ENCODE measurements at regions not wholly inside any gene's neighbourhood (a gene's known extent, or its start where the extent isn't known, plus 50 kb on each side); places are given as distances from the start of the nearest gene placed in this dataset.
"Not testable (repeated sequence)": the region's sequence is repeated elsewhere in the genome, so short reads cannot be mapped to it uniquely, and the experiment has no call there.

- no peak for DNase-seq
These were observed 672.0 kb downstream of the PLOD2 start for GRCh38 chr3:145489011-145489410.

DNA sequence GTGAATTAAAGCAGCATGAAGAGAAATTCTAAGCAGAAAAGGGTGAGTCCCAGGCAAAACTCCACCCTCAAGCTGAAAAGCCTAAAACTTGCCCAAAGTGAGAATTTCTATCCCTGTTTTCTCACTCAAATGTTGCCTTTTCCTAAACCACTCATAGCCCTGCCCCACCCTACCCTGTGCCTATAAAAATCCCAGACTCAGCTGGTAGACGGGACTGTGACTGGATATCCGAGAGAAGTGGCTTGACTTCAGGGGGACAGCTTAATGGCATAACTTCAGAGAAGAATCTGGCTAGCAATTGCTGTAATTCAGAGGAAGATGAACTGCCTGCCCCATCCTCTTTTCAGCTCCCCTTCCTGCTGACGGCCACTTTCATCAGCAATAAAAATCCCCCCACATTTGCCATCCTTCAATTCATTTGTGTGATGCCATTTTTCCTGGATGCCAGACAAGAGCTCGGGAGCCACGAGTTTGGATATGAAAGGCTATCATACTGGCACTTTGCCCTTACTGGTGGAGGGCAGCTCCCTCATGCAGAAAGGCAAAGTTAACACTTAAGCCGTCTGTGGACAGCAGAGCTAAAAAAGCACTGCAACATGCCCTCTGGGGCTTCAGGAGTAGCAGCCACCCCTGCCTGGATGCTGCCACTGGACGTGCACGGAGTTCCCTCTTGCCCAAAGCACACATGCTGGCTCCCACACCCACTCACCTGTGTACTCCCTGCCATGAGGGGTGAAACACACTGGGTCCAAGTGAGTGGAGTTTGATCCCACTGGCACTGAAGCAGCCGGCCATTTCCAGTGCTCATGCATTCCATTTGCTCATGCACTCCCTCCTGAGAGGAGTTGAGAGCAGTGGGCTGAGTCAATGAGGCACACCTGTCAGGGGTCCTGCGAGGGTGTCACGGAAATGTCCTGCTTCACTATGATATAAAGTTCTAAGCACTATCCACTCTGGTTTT lies 670.6 kb downstream of the PLOD2 start:
- DNase-seq: no peak

- no peak for DNase-seq
These were observed 668.5 kb downstream of the PLOD2 start for GRCh38 chr3:145492456-145492855.

DNA sequence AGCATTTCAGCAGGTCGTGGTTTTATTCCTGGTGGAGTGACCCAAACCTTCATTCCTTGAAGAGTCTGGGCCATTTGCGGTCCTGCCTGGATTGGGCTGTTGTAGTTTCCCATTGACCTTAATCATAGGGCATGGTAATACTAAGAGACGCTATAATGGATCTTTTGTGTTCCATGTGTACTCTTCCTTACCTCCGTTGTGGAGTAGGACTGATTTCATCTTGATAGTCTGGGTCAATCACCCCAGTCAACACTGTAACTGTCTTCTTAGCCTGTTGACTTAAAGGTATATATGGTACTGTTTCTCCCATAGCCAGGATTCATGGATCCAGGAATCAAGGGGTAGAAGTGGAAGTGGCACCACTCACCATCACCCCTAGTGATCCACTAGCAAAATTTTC lies 643.6 kb downstream of the PLOD2 start:
- not testable (repeated sequence) for DNase-seq

DNA sequence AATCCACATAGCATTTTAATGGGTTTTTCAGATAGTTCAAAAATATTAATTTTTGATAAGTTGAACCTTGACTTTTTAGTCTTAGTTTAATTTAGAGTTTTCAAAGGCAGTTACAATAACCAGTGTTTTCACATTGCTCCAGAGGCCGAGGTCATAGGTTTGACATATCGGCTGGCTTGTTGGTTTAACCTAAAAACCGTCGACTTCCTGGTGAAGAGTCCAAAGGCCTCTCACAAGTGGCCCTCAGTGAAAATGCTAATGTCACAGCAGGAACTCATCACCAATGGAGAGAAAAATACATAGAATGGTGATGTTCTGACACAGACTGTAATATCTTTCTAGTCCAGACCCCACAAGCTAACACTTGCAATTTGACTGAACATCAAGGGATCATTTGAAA lies 642.3 kb downstream of the PLOD2 start:
- DNase-seq: no peak

- DNase-seq: no peak
These were observed 641.5 kb downstream of the PLOD2 start for GRCh38 chr3:145519398-145520047.

DNA sequence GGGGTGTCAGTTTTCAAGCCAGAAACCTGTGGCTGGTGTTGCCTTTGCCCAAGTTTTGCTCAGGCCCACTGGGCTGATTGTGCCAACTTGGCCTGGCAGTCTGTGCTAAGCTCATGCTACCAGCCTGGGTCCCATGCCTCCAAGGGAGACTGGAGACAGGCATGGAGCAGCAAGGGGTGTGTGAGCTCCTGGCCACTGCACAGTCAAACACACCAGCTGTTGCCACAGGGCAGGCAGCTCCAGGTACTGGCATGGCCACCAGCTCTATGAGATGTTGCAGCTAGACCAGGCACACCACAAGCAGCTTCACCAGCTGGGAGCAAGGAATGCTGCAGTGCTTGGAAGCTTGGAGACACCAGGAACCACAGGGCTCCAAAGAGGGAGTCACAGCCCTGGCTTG lies 638.8 kb downstream of the PLOD2 start:
- no peak for DNase-seq

DNA sequence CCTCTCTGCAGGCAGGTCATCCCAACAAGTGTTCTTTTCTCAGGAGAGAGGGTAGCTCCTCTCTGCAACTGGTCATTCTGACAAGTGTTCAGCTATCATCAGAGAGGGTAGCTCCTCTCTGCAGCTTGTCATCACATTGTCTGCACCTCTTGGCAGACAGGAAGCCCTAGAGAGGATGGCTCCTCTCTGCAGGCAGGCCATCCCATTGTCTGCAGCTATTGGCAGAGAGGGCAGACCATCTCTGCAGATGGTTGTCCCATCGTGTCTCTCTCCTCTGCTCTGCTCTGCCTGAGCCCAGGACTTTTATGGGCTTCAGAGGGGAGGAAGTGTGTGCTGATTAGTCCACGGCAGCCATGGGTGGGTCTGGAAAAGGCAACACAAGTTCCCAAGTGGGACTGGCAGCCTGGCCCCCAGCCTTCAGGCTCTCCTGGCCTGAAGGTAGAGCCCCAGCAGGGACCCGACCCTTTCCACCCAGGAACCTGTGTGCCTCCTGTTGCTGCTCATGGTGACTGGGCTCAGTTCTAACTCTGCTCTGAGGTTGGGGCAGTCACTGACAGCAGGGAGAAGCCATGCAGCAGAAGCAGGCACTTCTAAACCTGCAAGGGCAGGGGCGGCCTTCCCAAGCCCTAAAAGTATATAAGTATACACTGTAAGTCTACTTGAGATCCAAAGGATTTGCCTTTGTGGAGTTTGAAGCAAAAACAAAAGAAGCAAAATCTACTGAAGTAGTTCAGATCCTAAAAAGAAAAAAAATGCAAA lies 637.9 kb downstream of the PLOD2 start:
- DNase-seq: no peak

DNA sequence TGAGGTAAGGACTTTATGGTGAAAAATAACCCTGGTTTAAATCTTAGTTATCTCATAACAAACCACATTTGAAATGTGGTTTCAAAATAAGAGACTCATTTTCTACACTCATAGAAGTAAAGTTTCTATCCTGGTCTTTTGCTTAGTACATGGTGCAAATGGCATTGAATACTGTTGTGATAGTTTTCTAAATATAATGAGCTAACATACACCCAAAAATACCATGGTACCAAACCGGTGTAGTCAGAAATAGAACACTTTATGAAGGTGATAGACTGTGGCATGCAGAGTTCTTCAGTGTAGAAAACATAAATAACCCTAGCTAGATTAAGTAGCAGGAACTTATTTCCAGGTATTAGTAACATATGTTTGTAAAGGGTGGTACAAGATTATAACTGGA lies 629.4 kb downstream of the PLOD2 start:
- no peak for DNase-seq

GRCh38 chr3:145533696-145534095 lies 627.3 kb downstream of the PLOD2 start:
- DNase-seq: no peak

GRCh38 chr3:145536461-145536860 lies 624.5 kb downstream of the PLOD2 start:
- no peak for DNase-seq

GRCh38 chr3:145550522-145550921 lies 610.5 kb downstream of the PLOD2 start:
- no peak for DNase-seq

DNA sequence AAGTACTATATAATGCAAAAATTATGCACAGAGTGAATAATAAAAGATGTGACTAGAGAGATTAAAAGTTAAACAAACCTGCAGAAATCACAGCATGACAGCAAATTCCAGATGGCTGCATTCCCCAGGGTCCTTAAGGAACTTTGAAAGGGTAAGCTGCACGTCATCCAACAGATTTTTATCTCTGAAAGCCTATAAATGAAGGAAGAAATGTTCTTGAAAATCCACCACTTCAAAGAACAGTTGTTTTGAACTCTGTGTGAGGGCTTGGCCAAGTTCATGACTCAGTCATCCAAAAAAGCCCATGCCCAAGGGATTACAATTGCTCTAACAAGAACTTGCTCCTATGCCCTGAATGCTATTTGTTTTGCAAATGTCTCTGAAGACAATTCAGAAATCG lies 603.6 kb downstream of the PLOD2 start:
- DNase-seq: no peak

- no peak for DNase-seq
These were observed 582.5 kb downstream of the PLOD2 start for GRCh38 chr3:145578471-145578870.

GRCh38 chr3:145581694-145582093 lies 579.3 kb downstream of the PLOD2 start:
- DNase-seq: no peak

- DNase-seq: no peak
These were observed 556.1 kb downstream of the PLOD2 start for GRCh38 chr3:145604851-145605250.

DNA sequence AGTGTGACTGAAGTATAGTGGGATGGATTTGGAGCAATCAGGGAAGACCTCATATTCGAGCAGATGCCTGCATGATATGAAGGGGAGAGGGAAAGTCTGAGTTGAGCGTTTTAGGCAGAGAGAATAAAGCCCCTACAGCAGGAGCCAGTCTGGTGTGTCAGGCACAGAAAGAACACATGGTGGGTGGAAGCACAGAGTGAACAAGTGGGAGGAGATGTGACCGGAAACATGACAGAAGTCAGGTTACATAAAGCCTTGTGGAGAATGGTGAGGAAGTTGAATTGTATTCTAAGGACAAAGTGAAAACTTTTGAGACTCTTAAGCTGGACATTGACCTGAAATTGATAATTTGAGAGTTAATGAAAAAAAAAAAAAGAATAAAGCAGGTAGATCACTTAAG lies 541.0 kb downstream of the PLOD2 start:
- no peak for DNase-seq

DNA sequence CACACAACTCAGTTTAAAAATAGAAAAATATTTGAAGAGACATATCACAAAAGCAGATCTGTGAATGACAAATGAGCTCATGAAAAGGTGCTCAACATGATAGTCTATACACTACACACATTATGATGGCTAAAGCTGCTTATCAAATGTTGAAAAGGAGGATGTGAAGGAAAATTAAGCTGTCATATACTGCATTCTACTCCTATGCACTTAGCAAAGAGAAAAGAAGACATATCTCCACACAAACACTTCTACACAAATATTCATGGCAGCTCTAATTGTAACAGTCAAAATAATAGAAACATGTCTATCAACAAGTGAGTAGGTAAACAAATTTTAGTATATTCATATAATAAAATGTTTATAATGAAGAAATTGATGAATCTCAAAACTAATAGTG lies 540.5 kb downstream of the PLOD2 start:
- no peak for DNase-seq

DNA sequence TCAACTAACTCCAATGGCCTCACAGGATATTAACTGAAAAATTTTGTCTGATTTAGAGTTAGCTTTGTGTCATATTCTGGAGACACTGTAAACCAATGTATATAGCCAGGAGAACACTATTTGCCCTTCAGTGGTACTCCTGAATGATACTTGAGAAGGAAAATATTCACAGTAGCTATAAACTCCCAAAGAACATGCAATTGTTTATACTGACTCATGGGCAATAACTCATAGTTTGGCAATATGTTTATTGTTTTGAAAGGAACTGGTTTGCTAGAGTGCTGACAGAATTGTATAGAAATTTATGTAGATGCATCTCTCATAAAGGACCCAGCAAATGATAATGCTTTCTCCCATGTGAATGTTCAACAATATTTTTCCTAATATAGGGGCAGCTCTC lies 537.6 kb downstream of the PLOD2 start:
- DNase-seq: no peak

DNA sequence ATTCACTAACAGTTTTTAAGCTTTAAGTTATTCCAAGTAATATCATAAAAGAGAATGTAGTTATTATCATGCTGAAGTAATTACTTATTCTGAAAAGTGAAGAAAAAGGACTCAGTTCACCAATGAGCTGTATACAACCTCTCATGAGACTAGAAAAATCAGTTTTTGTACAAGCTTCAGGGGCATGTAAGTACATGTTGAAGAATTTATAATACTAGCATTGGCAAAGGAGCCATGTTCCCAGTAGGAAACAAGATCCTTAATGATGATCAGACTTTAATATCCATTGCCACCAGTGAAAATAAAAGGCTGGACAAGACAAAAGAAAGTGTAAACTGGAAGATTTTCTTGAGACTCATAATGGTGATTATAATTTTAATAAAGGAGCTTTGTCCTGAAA lies 532.8 kb downstream of the PLOD2 start:
- no peak for DNase-seq

DNA sequence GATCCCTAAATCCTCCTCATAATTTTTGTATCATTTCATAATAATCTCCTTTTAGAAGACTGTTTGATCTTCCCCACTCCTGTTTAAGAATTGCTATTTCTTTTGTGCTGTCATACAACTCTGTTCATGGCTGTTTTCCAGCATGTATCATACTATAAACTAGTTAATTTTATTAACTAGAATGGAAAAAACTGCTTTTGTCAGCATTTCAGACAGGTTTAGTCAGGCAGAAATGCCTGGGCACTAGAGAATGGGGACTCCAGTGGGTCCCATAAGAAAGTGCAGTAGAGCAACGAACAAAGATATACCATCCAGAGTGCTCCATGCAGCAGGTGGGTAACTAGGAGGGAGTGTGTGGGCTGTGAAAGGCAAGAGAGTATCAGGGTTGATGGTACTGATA lies 523.9 kb downstream of the PLOD2 start:
- DNase-seq: no peak

- no peak for DNase-seq
These were observed 521.9 kb downstream of the PLOD2 start for GRCh38 chr3:145639003-145639606.

GRCh38 chr3:145639875-145640274 lies 521.1 kb downstream of the PLOD2 start:
- no peak for DNase-seq

Measured in T-helper 1 cell (primary cell).